ENCODE measurements at regions not wholly inside any gene's neighbourhood (a gene's known extent, or its start where the extent isn't known, plus 50 kb on each side); places are given as distances from the start of the nearest gene placed in this dataset.

GRCh38 chr3:156016902-156017301, 103.5 kb upstream of the KCNAB1 start:
- TF ChIP-seq EZH2phosphoT487 (IDR thresholded peaks at IDR 0.05), result no peak
- TF ChIP-seq CTCF (IDR thresholded peaks at IDR 0.05), result no peak
- no peak for TF ChIP-seq EZH2 (IDR thresholded peaks at IDR 0.05)
